ENCODE measurements at regions not wholly inside any gene's neighbourhood (a gene's known extent, or its start where the extent isn't known, plus 50 kb on each side); places are given as distances from the start of the nearest gene placed in this dataset.

GRCh38 chr2:155309483-155309882, 611.0 kb downstream of the KCNJ3 start:
- Mint-ChIP-seq H3K4me3 (ENCODE audit: unreplicated experiment) (no peak overlapping the region), H3K36me3 (ENCODE audit: low read depth, unreplicated experiment) (no peaks in the 10 kb centered on the region), H3K4me1 (ENCODE audit: unreplicated experiment) (no peaks in the 10 kb centered on the region), H3K27ac (ENCODE audit: unreplicated experiment) (no peak overlapping the region), H3K27me3 (ENCODE audit: unreplicated experiment) (no peaks in the 10 kb centered on the region), H3K9me3 (ENCODE audit: unreplicated experiment) (no peaks in the 10 kb centered on the region)
- no peak for DNase-seq (ENCODE audit: low spot score)
- TF ChIP-seq CTCF (IDR thresholded peaks at IDR 0.05; ENCODE audit: unreplicated experiment) = no peak

- DNase-seq (ENCODE audit: low spot score) = no peak
- Mint-ChIP-seq H3K36me3 (ENCODE audit: low read depth, unreplicated experiment) (no peaks in the 10 kb centered on the region), H3K4me1 (ENCODE audit: unreplicated experiment) (peaks cover 7% of the 10 kb centered on the region), H3K4me3 (ENCODE audit: unreplicated experiment) (no peak overlapping the region), H3K27me3 (ENCODE audit: unreplicated experiment) (no peaks in the 10 kb centered on the region), H3K9me3 (ENCODE audit: unreplicated experiment) (no peaks in the 10 kb centered on the region), H3K27ac (ENCODE audit: unreplicated experiment) (no peak overlapping the region)
- no peak for TF ChIP-seq CTCF (IDR thresholded peaks at IDR 0.05; ENCODE audit: unreplicated experiment)
These were observed 610.0 kb downstream of the KCNJ3 start for GRCh38 chr2:155308367-155309009.

GRCh38 chr2:155301221-155301620, 602.7 kb downstream of the KCNJ3 start:
- H3K4me1 Mint-ChIP-seq (ENCODE audit: unreplicated experiment) = peaks cover 8% of the 10 kb centered on the region
- no peaks in the 10 kb centered on the region for H3K36me3 Mint-ChIP-seq (ENCODE audit: low read depth, unreplicated experiment)
- no peak for DNase-seq (ENCODE audit: low spot score)
- no peaks in the 10 kb centered on the region for H3K27me3 Mint-ChIP-seq (ENCODE audit: unreplicated experiment)
- no peak overlapping the region for H3K27ac Mint-ChIP-seq (ENCODE audit: unreplicated experiment)
- H3K9me3 Mint-ChIP-seq (ENCODE audit: unreplicated experiment) = no peaks in the 10 kb centered on the region
- H3K4me3 Mint-ChIP-seq (ENCODE audit: unreplicated experiment) = no peak overlapping the region
- no peak for TF ChIP-seq CTCF (IDR thresholded peaks at IDR 0.05; ENCODE audit: unreplicated experiment)

GRCh38 chr2:155298001-155298400, 599.5 kb downstream of the KCNJ3 start:
- Mint-ChIP-seq H3K27me3 (ENCODE audit: unreplicated experiment) (no peaks in the 10 kb centered on the region), H3K27ac (ENCODE audit: unreplicated experiment) (no peak overlapping the region), H3K4me3 (ENCODE audit: unreplicated experiment) (no peak overlapping the region), H3K36me3 (ENCODE audit: low read depth, unreplicated experiment) (no peaks in the 10 kb centered on the region), H3K4me1 (ENCODE audit: unreplicated experiment) (no peaks in the 10 kb centered on the region), H3K9me3 (ENCODE audit: unreplicated experiment) (no peaks in the 10 kb centered on the region)
- TF ChIP-seq CTCF (IDR thresholded peaks at IDR 0.05; ENCODE audit: unreplicated experiment) = no peak
- no peak for DNase-seq (ENCODE audit: low spot score)

GRCh38 chr2:155294358-155294757, 595.9 kb downstream of the KCNJ3 start:
- DNase-seq (ENCODE audit: low spot score) = no peak
- Mint-ChIP-seq H3K27me3 (ENCODE audit: unreplicated experiment) (no peaks in the 10 kb centered on the region), H3K4me3 (ENCODE audit: unreplicated experiment) (no peak overlapping the region), H3K27ac (ENCODE audit: unreplicated experiment) (no peak overlapping the region), H3K4me1 (ENCODE audit: unreplicated experiment) (no peaks in the 10 kb centered on the region), H3K9me3 (ENCODE audit: unreplicated experiment) (no peaks in the 10 kb centered on the region), H3K36me3 (ENCODE audit: low read depth, unreplicated experiment) (no peaks in the 10 kb centered on the region)
- TF ChIP-seq CTCF (IDR thresholded peaks at IDR 0.05; ENCODE audit: unreplicated experiment) = no peak
